Activated B cell treated with CpG ODN at 0.5 μM for 24 hours (primary cell): ENCODE measurements at regions not wholly inside any gene's neighbourhood (a gene's known extent, or its start where the extent isn't known, plus 50 kb on each side); places are given as distances from the start of the nearest gene placed in this dataset.

Source experiments
- ATAC-seq: fragments of 200-7000 bp; cut with Tn5 transposase; one replicate; pipeline ENCODE4 v1.10.0; 2021; ENCODE audit warnings: low read depth, mild to moderate bottlenecking, moderate library complexity
- CTCF ChIA-PET: fragments of 350-600 bp; sonication (Branson Sonifier 250); formaldehyde crosslinking; loops from one replicate; lab custom pipeline; 2021; ENCODE audit warnings: antibody characterized with exemption; lab: Charles Lee
- POLR2A ChIA-PET: fragments of 350-600 bp; sonication (Branson Sonifier 250); formaldehyde crosslinking; loops from one replicate; lab custom pipeline; 2021; ENCODE audit warnings: antibody characterized with exemption; lab: Charles Lee
- DNase-seq: peaks from one replicate; pipeline ENCODE4 v3.0.0; 2022
- H3K27ac Mint-ChIP-seq: one replicate; pipeline ENCODE4 v1.8.0; 2020; ENCODE audit warnings: mixed read lengths
- H3K27me3 Mint-ChIP-seq: one replicate; pipeline ENCODE4 v1.8.0; 2021; ENCODE audit warnings: mixed read lengths
- H3K36me3 Mint-ChIP-seq: one replicate; pipeline ENCODE4 v1.8.0; 2021; ENCODE audit warnings: low read depth, mixed read lengths
- H3K4me1 Mint-ChIP-seq: one replicate; pipeline ENCODE4 v1.8.0; 2021; ENCODE audit warnings: mixed read lengths
- H3K4me3 Mint-ChIP-seq: one replicate; pipeline ENCODE4 v1.8.0; 2020; ENCODE audit warnings: mild to moderate bottlenecking, mixed read lengths
- H3K9me3 Mint-ChIP-seq: one replicate; pipeline ENCODE4 v1.8.0; 2020; ENCODE audit warnings: mixed read lengths
- CTCF ChIP-seq: fragments of 200-600 bp; IDR thresholded peaks from one replicate; pipeline ENCODE4 v1.8.0; 2022; ENCODE audit warnings: antibody characterized with exemption, mild to moderate bottlenecking
- intact Hi-C: fragments of 100-400 bp; cut with micrococcal nuclease; formaldehyde crosslinking; loops from one replicate; pipeline ENCODE4 v1.15.1; 2024

- no peak overlapping the region for H3K4me3 Mint-ChIP-seq
- ATAC-seq = no peak
- ChIA-PET POLR2A (no interaction called here), CTCF (interaction anchor here (6.1 kb wide), 1 partner anchor 595 kb away, joined by 329 read pairs; no protein-coding TSS in a partner anchor)
- no peak overlapping the region for H3K27ac Mint-ChIP-seq
- no peak for TF ChIP-seq CTCF
- DNase-seq = no peak
- intact Hi-C loops = no loop called here
- no peaks in the 10 kb centered on the region for H3K9me3 Mint-ChIP-seq
- peaks cover 43% of the 10 kb centered on the region for H3K27me3 Mint-ChIP-seq
- no peaks in the 10 kb centered on the region for H3K36me3 Mint-ChIP-seq
- peaks cover 6% of the 10 kb centered on the region for H3K4me1 Mint-ChIP-seq
Measured at GRCh38 chr12:94098466-94098865, 49.9 kb upstream of the PLXNC1 start.
